ENCODE measurements at regions not wholly inside any gene's neighbourhood (a gene's known extent, or its start where the extent isn't known, plus 50 kb on each side); places are given as distances from the start of the nearest gene placed in this dataset.

- TF ChIP-seq, protein P1, sequence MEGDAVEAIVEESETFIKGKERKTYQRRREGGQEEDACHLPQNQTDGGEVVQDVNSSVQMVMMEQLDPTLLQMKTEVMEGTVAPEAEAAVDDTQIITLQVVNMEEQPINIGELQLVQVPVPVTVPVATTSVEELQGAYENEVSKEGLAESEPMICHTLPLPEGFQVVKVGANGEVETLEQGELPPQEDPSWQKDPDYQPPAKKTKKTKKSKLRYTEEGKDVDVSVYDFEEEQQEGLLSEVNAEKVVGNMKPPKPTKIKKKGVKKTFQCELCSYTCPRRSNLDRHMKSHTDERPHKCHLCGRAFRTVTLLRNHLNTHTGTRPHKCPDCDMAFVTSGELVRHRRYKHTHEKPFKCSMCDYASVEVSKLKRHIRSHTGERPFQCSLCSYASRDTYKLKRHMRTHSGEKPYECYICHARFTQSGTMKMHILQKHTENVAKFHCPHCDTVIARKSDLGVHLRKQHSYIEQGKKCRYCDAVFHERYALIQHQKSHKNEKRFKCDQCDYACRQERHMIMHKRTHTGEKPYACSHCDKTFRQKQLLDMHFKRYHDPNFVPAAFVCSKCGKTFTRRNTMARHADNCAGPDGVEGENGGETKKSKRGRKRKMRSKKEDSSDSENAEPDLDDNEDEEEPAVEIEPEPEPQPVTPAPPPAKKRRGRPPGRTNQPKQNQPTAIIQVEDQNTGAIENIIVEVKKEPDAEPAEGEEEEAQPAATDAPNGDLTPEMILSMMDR (IDR thresholded peaks at IDR 0.05; ENCODE audit: low read depth, low read length, missing control alignments): no peak
- no peaks in the 10 kb centered on the region for H3K36me3 ChIP-seq (replicated peaks)
- in situ Hi-C loops (cut with HindIII; ENCODE audit: low pct_ligation_motif_present, low sequenced_read_pairs): no loop called here
Observed at GRCh38 chr4:157616741-157617472, 396.4 kb downstream of the GRIA2 start.

GRCh38 chr4:157607996-157608395, 387.5 kb downstream of the GRIA2 start:
- DNase-seq: no peak
- TF ChIP-seq, protein P1 (IDR thresholded peaks at IDR 0.05; ENCODE audit: low read depth, low read length, missing control alignments): no peak
- in situ Hi-C loops (cut with HindIII; ENCODE audit: low pct_ligation_motif_present, low sequenced_read_pairs): no loop called here
- Histone ChIP-seq H3K27me3 (replicated peaks) (no peaks in the 10 kb centered on the region), H3K27ac (no peak overlapping the region), H3K36me3 (replicated peaks) (no peaks in the 10 kb centered on the region), H3K4me3 (ENCODE audit: low read depth, low read length) (no peak overlapping the region)

More at GRCh38 chr4:157616741-157617472, 396.4 kb downstream of the GRIA2 start:
- no peak overlapping the region for H3K27ac ChIP-seq
- H3K4me3 ChIP-seq (ENCODE audit: low read depth, low read length): no peak overlapping the region
- no peaks in the 10 kb centered on the region for H3K27me3 ChIP-seq (replicated peaks)
- DNase-seq: no peak

- H3K4me3 ChIP-seq (ENCODE audit: low read depth, low read length): no peak overlapping the region
- H3K27ac ChIP-seq: no peak overlapping the region
- H3K27me3 ChIP-seq (replicated peaks): no peaks in the 10 kb centered on the region
- TF ChIP-seq, protein P1 (IDR thresholded peaks at IDR 0.05; ENCODE audit: low read depth, low read length, missing control alignments): no peak
- in situ Hi-C loops (cut with HindIII; ENCODE audit: low pct_ligation_motif_present, low sequenced_read_pairs): no loop called here
- no peak for DNase-seq
- H3K36me3 ChIP-seq (replicated peaks): no peaks in the 10 kb centered on the region
Observed at GRCh38 chr4:157600583-157600982, 380.1 kb downstream of the GRIA2 start.

- TF ChIP-seq, protein P1 (IDR thresholded peaks at IDR 0.05; ENCODE audit: low read depth, low read length, missing control alignments): no peak
- H3K27ac ChIP-seq: no peak overlapping the region
- no peak for DNase-seq
- in situ Hi-C loops (cut with HindIII; ENCODE audit: low pct_ligation_motif_present, low sequenced_read_pairs): no loop called here
- H3K27me3 ChIP-seq (replicated peaks): no peaks in the 10 kb centered on the region
- no peak overlapping the region for H3K4me3 ChIP-seq (ENCODE audit: low read depth, low read length)
- no peaks in the 10 kb centered on the region for H3K36me3 ChIP-seq (replicated peaks)
Observed at GRCh38 chr4:157591245-157591644, 370.7 kb downstream of the GRIA2 start.

DNA sequence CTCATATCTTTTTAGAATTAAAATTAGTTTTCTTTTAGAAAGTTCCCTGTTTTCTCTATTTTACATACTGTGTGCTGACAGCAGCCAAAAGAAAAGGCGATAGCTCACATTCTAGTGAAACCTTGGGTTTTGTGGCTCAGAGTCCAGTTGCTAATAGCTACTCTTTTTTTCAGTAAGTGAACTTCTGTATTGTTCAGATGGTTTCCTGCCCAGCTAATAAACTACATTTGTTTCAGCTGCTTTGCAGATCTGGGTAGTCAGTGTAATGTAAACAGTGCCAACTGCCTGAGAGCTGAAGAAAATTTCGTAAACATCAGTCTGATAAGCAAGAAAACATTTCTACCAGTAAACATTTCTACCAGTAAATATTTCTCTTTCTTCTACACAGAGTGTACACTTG, 370.2 kb downstream of the GRIA2 start:
- H3K27me3 ChIP-seq (replicated peaks): no peaks in the 10 kb centered on the region
- DNase-seq: no peak
- TF ChIP-seq, protein P1 (IDR thresholded peaks at IDR 0.05; ENCODE audit: low read depth, low read length, missing control alignments): no peak
- no peak overlapping the region for H3K4me3 ChIP-seq (ENCODE audit: low read depth, low read length)
- no peaks in the 10 kb centered on the region for H3K36me3 ChIP-seq (replicated peaks)
- H3K27ac ChIP-seq: no peak overlapping the region
- in situ Hi-C loops (cut with HindIII; ENCODE audit: low pct_ligation_motif_present, low sequenced_read_pairs): no loop called here
